ENCODE measurements at regions not wholly inside any gene's neighbourhood (a gene's known extent, or its start where the extent isn't known, plus 50 kb on each side); places are given as distances from the start of the nearest gene placed in this dataset.

- H3K27me3 ChIP-seq (ENCODE audit: control insufficient read depth, insufficient read depth, low read length): no peaks in the 10 kb centered on the region
- no peak overlapping the region for H4K8ac ChIP-seq (ENCODE audit: low read depth in 2 of 2, low read length in 2 of 2)
- H2BK5ac ChIP-seq (ENCODE audit: low read depth, low read length, poor library complexity, severe bottlenecking): no peak overlapping the region
- H2AK5ac ChIP-seq (ENCODE audit: low read depth, low read length): no peak overlapping the region
- no peak overlapping the region for H3K4me3 ChIP-seq (ENCODE audit: insufficient read depth, low read depth, low read length)
- H3K9ac ChIP-seq (ENCODE audit: low read depth, low read length): no peak overlapping the region
- H2BK20ac ChIP-seq (ENCODE audit: low read depth, low read length): no peak overlapping the region
- ATAC-seq (ENCODE audit: low read depth) (no peak), DNase-seq (no peak)
- no peaks in the 10 kb centered on the region for H3K9me1 ChIP-seq (ENCODE audit: insufficient read depth, low read length)
- no peak overlapping the region for H3K23ac ChIP-seq (ENCODE audit: low read depth, low read length)
- H2AFZ ChIP-seq (replicated peaks; ENCODE audit: low read length, poor library complexity): no peak overlapping the region
- intact Hi-C loops (cut with micrococcal nuclease): no loop called here
- no peak overlapping the region for H4K5ac ChIP-seq (ENCODE audit: low read depth, low read length)
- no peaks in the 10 kb centered on the region for H3K36me3 ChIP-seq (ENCODE audit: control insufficient read depth, insufficient read depth, low read length)
- dilution Hi-C loops (cut with HindIII; ENCODE audit: low sequenced_read_pairs, unreplicated experiment): no loop called here
- no peaks in the 10 kb centered on the region for H4K20me1 ChIP-seq (ENCODE audit: insufficient read depth, low read length)
- no peak overlapping the region for H3K4ac ChIP-seq (ENCODE audit: low read depth, low read length)
- H3K56ac ChIP-seq (ENCODE audit: extremely low read depth, insufficient read depth, low read length): no peak overlapping the region
- H3K4me2 ChIP-seq (ENCODE audit: low read depth, low read length): no peak overlapping the region
- TF ChIP-seq BHLHE40 (IDR thresholded peaks at IDR 0.05; ENCODE audit: low read depth, low read length) (no peak), CEBPB (IDR thresholded peaks at IDR 0.05; ENCODE audit: low read depth, low read length) (no peak), FOS (IDR thresholded peaks at IDR 0.05; ENCODE audit: low read depth, low read length) (no peak), ELK1 (IDR thresholded peaks at IDR 0.05; ENCODE audit: borderline replicate concordance, low read depth, low read length) (no peak), MAZ (IDR thresholded peaks at IDR 0.05; ENCODE audit: borderline replicate concordance, low read depth, low read length) (no peak), POLR2A (IDR thresholded peaks at IDR 0.05; ENCODE audit: low read depth, low read length) (no peak), RFX5 (IDR thresholded peaks at IDR 0.05; ENCODE audit: low read depth, low read length) (no peak), USF2 (IDR thresholded peaks at IDR 0.05; ENCODE audit: low read depth, low read length) (no peak), CHD1 (IDR thresholded peaks at IDR 0.05; ENCODE audit: low read depth, low read length) (no peak), MXI1 (IDR thresholded peaks at IDR 0.05; ENCODE audit: borderline replicate concordance, low read depth, low read length) (no peak)
- no peaks in the 10 kb centered on the region for H3K4me1 ChIP-seq (ENCODE audit: control insufficient read depth, insufficient read depth, low read length)
- H3K9me3 ChIP-seq (ENCODE audit: control insufficient read depth, insufficient read depth, low read length): peaks cover 1% of the 10 kb centered on the region; the same call in 1 of the 2 replicates
- H3K27ac ChIP-seq (ENCODE audit: insufficient read depth, low read length): no peak overlapping the region
- no peak overlapping the region for H2BK15ac ChIP-seq (ENCODE audit: low read depth, low read length)
- H3K79me1 ChIP-seq (ENCODE audit: low read depth in 1 of 2, low read length in 2 of 2): no peaks in the 10 kb centered on the region
- H4K91ac ChIP-seq (ENCODE audit: insufficient read depth, low read depth, low read length): no peak overlapping the region
- no peak overlapping the region for H2BK120ac ChIP-seq (ENCODE audit: low read depth, low read length)
- ChIA-PET CTCF (no interaction called here), POLR2A (ENCODE audit: unreplicated experiment) (no interaction called here)
- WGBS, 2 experiments (ENCODE audit: extremely low coverage in 2 of 2, insufficient read length in 1 of 2): no CpG with 5 or more reads among the region's 3 CpGs
- no TSS peak for BruUV-seq (replicated peaks)
- H2AK9ac ChIP-seq (replicated peaks; ENCODE audit: low read depth, low read length, poor library complexity): no peak overlapping the region
- no peak overlapping the region for H3K18ac ChIP-seq (ENCODE audit: low read depth, low read length)
- in situ Hi-C loops (cut with MboI; ENCODE audit: low sequenced_read_pairs): no loop called here
- no peak overlapping the region for H3K14ac ChIP-seq (replicated peaks; ENCODE audit: low read depth, low read length)
Observed at GRCh38 chr7:67955061-67955460, 958.4 kb downstream of the TYW1 start.

All from IMR-90 (cell line).